Astrocyte of the cerebellum (primary cell): ENCODE measurements at regions not wholly inside any gene's neighbourhood (a gene's known extent, or its start where the extent isn't known, plus 50 kb on each side); places are given as distances from the start of the nearest gene placed in this dataset.

Source experiments
- DNase-seq: peaks from one replicate; pipeline ENCODE4 v3.0.0-alpha.2; 2011; ENCODE audit warnings: low read depth
- H3K4me3 ChIP-seq: 2 replicates; pipeline ENCODE4 v1.5.1; 2011; ENCODE audit warnings: mild to moderate bottlenecking, low read depth, low read length, moderate library complexity
- CTCF ChIP-seq: IDR thresholded peaks from 2 replicates; pipeline ENCODE4 v1.5.1; 2012; ENCODE audit warnings: low read length, low read depth, moderate library complexity, mild to moderate bottlenecking; ENCODE audit errors: missing control alignments
- in situ Hi-C: cut with HindIII; loops from 2 replicates; pipeline ENCODE4 v1.10.0; 2017; ENCODE audit warnings: low sequenced_read_pairs

GRCh38 chr11:28924004-28924403 is 815.8 kb downstream of the METTL15 start:
- TF ChIP-seq CTCF, result no peak
- in situ Hi-C loops, result no loop called here
- DNase-seq, result no peak
- H3K4me3 ChIP-seq, result no peak overlapping the region

GRCh38 chr11:28922386-28922981 is 814.3 kb downstream of the METTL15 start:
- H3K4me3 ChIP-seq, result no peak overlapping the region
- no peak for TF ChIP-seq CTCF
- DNase-seq, result no peak
- in situ Hi-C loops, result no loop called here

GRCh38 chr11:28919194-28919593 is 811.0 kb downstream of the METTL15 start:
- in situ Hi-C loops, result no loop called here
- TF ChIP-seq CTCF, result no peak
- no peak for DNase-seq
- H3K4me3 ChIP-seq, result no peak overlapping the region

- in situ Hi-C loops, result no loop called here
- TF ChIP-seq CTCF, result no peak
- DNase-seq, result no peak
- H3K4me3 ChIP-seq, result no peak overlapping the region
Measured at GRCh38 chr11:28913883-28914282, 805.7 kb downstream of the METTL15 start.

- H3K4me3 ChIP-seq, result no peak overlapping the region
- no peak for TF ChIP-seq CTCF
- in situ Hi-C loops, result no loop called here
- no peak for DNase-seq
Measured at GRCh38 chr11:28911829-28912228, 803.6 kb downstream of the METTL15 start.

- TF ChIP-seq CTCF, result no peak
- no peak overlapping the region for H3K4me3 ChIP-seq
- in situ Hi-C loops, result no loop called here
- DNase-seq, result no peak
Measured at GRCh38 chr11:28910926-28911325, 802.7 kb downstream of the METTL15 start.

GRCh38 chr11:28903716-28904115 is 795.5 kb downstream of the METTL15 start:
- no peak for TF ChIP-seq CTCF
- DNase-seq, result peak; percentile 1
- H3K4me3 ChIP-seq, result no peak overlapping the region
- in situ Hi-C loops, result no loop called here
